ENCODE measurements at regions not wholly inside any gene's neighbourhood (a gene's known extent, or its start where the extent isn't known, plus 50 kb on each side); places are given as distances from the start of the nearest gene placed in this dataset.

GRCh38 chr6:14824484-14825275, 421.2 kb upstream of the JARID2 start:
- Histone ChIP-seq H3K4me1 (ENCODE audit: control insufficient read depth in 1 of 2, insufficient read depth in 2 of 2, low read length in 2 of 2) (peaks cover 24 to 26% of the 10 kb centered on the region in 2 donors), H3K9me3 (ENCODE audit: control insufficient read depth in 1 of 2, low read length in 2 of 2) (no peaks in the 10 kb centered on the region), H3K4me3 (ENCODE audit: low read depth in 1 of 2, low read length in 2 of 2) (no peak overlapping the region), H3K36me3 (ENCODE audit: control insufficient read depth in 1 of 2, insufficient read depth in 2 of 2, low read length in 2 of 2) (no peaks in the 10 kb centered on the region), H3K9ac (ENCODE audit: low read depth in 1 of 2, low read length in 2 of 2) (no peak overlapping the region), H3K27me3 (ENCODE audit: control insufficient read depth in 1 of 2, insufficient read depth in 2 of 2, low read length in 2 of 2) (no peaks in the 10 kb centered on the region), H3K27ac (ENCODE audit: low read depth, low read length) (no peak overlapping the region)

GRCh38 chr6:14826456-14826855, 419.4 kb upstream of the JARID2 start:
- Histone ChIP-seq H3K4me1 (ENCODE audit: control insufficient read depth in 1 of 2, insufficient read depth in 2 of 2, low read length in 2 of 2) (peaks cover 19 to 23% of the 10 kb centered on the region in 2 donors), H3K27me3 (ENCODE audit: control insufficient read depth in 1 of 2, insufficient read depth in 2 of 2, low read length in 2 of 2) (no peaks in the 10 kb centered on the region), H3K36me3 (ENCODE audit: control insufficient read depth in 1 of 2, insufficient read depth in 2 of 2, low read length in 2 of 2) (no peaks in the 10 kb centered on the region), H3K27ac (ENCODE audit: low read depth, low read length) (no peak overlapping the region), H3K9me3 (ENCODE audit: control insufficient read depth in 1 of 2, low read length in 2 of 2) (no peaks in the 10 kb centered on the region), H3K4me3 (ENCODE audit: low read depth in 1 of 2, low read length in 2 of 2) (peak overlapping the region in 1 of 2 donors; percentile 30), H3K9ac (ENCODE audit: low read depth in 1 of 2, low read length in 2 of 2) (no peak overlapping the region)

- Histone ChIP-seq H3K4me1 (ENCODE audit: control insufficient read depth in 1 of 2, insufficient read depth in 2 of 2, low read length in 2 of 2) (peaks cover 19 to 23% of the 10 kb centered on the region in 2 donors), H3K4me3 (ENCODE audit: low read depth in 1 of 2, low read length in 2 of 2) (no peak overlapping the region), H3K9ac (ENCODE audit: low read depth in 1 of 2, low read length in 2 of 2) (no peak overlapping the region), H3K27ac (ENCODE audit: low read depth, low read length) (no peak overlapping the region), H3K9me3 (ENCODE audit: control insufficient read depth in 1 of 2, low read length in 2 of 2) (no peaks in the 10 kb centered on the region), H3K27me3 (ENCODE audit: control insufficient read depth in 1 of 2, insufficient read depth in 2 of 2, low read length in 2 of 2) (no peaks in the 10 kb centered on the region), H3K36me3 (ENCODE audit: control insufficient read depth in 1 of 2, insufficient read depth in 2 of 2, low read length in 2 of 2) (no peaks in the 10 kb centered on the region)
Observed at GRCh38 chr6:14827354-14827753, 418.5 kb upstream of the JARID2 start.

- Histone ChIP-seq H3K27ac (ENCODE audit: low read depth, low read length) (no peak overlapping the region), H3K36me3 (ENCODE audit: control insufficient read depth in 1 of 2, insufficient read depth in 2 of 2, low read length in 2 of 2) (no peaks in the 10 kb centered on the region), H3K9ac (ENCODE audit: low read depth in 1 of 2, low read length in 2 of 2) (no peak overlapping the region), H3K4me3 (ENCODE audit: low read depth in 1 of 2, low read length in 2 of 2) (no peak overlapping the region), H3K4me1 (ENCODE audit: control insufficient read depth in 1 of 2, insufficient read depth in 2 of 2, low read length in 2 of 2) (peaks cover 19 to 23% of the 10 kb centered on the region in 2 donors), H3K9me3 (ENCODE audit: control insufficient read depth in 1 of 2, low read length in 2 of 2) (no peaks in the 10 kb centered on the region), H3K27me3 (ENCODE audit: control insufficient read depth in 1 of 2, insufficient read depth in 2 of 2, low read length in 2 of 2) (no peaks in the 10 kb centered on the region)
Observed at GRCh38 chr6:14828201-14828611, 417.7 kb upstream of the JARID2 start.

- H3K4me3 ChIP-seq (ENCODE audit: low read depth in 1 of 2, low read length in 2 of 2): no peak overlapping the region
- H3K9me3 ChIP-seq (ENCODE audit: control insufficient read depth in 1 of 2, low read length in 2 of 2): no peaks in the 10 kb centered on the region
- no peaks in the 10 kb centered on the region for H3K27me3 ChIP-seq (ENCODE audit: control insufficient read depth in 1 of 2, insufficient read depth in 2 of 2, low read length in 2 of 2)
- peaks cover 11 to 14% of the 10 kb centered on the region in 2 donors for H3K4me1 ChIP-seq (ENCODE audit: control insufficient read depth in 1 of 2, insufficient read depth in 2 of 2, low read length in 2 of 2)
- no peak overlapping the region for H3K9ac ChIP-seq (ENCODE audit: low read depth in 1 of 2, low read length in 2 of 2)
- no peak overlapping the region for H3K27ac ChIP-seq (ENCODE audit: low read depth, low read length)
- H3K36me3 ChIP-seq (ENCODE audit: control insufficient read depth in 1 of 2, insufficient read depth in 2 of 2, low read length in 2 of 2): no peaks in the 10 kb centered on the region
Observed at GRCh38 chr6:14831070-14831469, 414.8 kb upstream of the JARID2 start.

- no peaks in the 10 kb centered on the region for H3K27me3 ChIP-seq (ENCODE audit: control insufficient read depth in 1 of 2, insufficient read depth in 2 of 2, low read length in 2 of 2)
- H3K9me3 ChIP-seq (ENCODE audit: control insufficient read depth in 1 of 2, low read length in 2 of 2): no peaks in the 10 kb centered on the region
- peaks cover 3 to 6% of the 10 kb centered on the region in 2 donors for H3K4me1 ChIP-seq (ENCODE audit: control insufficient read depth in 1 of 2, insufficient read depth in 2 of 2, low read length in 2 of 2)
- no peak overlapping the region for H3K9ac ChIP-seq (ENCODE audit: low read depth in 1 of 2, low read length in 2 of 2)
- no peaks in the 10 kb centered on the region for H3K36me3 ChIP-seq (ENCODE audit: control insufficient read depth in 1 of 2, insufficient read depth in 2 of 2, low read length in 2 of 2)
- H3K4me3 ChIP-seq (ENCODE audit: low read depth in 1 of 2, low read length in 2 of 2): no peak overlapping the region
- no peak overlapping the region for H3K27ac ChIP-seq (ENCODE audit: low read depth, low read length)
Observed at GRCh38 chr6:14831937-14832336, 413.9 kb upstream of the JARID2 start.

- H3K4me3 ChIP-seq (ENCODE audit: low read depth in 1 of 2, low read length in 2 of 2): no peak overlapping the region
- peaks cover 0 to 3% of the 10 kb centered on the region in 2 donors for H3K4me1 ChIP-seq (ENCODE audit: control insufficient read depth in 1 of 2, insufficient read depth in 2 of 2, low read length in 2 of 2)
- H3K36me3 ChIP-seq (ENCODE audit: control insufficient read depth in 1 of 2, insufficient read depth in 2 of 2, low read length in 2 of 2): no peaks in the 10 kb centered on the region
- no peak overlapping the region for H3K9ac ChIP-seq (ENCODE audit: low read depth in 1 of 2, low read length in 2 of 2)
- H3K9me3 ChIP-seq (ENCODE audit: control insufficient read depth in 1 of 2, low read length in 2 of 2): no peaks in the 10 kb centered on the region
- H3K27me3 ChIP-seq (ENCODE audit: control insufficient read depth in 1 of 2, insufficient read depth in 2 of 2, low read length in 2 of 2): no peaks in the 10 kb centered on the region
- no peak overlapping the region for H3K27ac ChIP-seq (ENCODE audit: low read depth, low read length)
Observed at GRCh38 chr6:14832427-14832826, 413.4 kb upstream of the JARID2 start.

GRCh38 chr6:14834851-14835530, 410.9 kb upstream of the JARID2 start:
- H3K4me3 ChIP-seq (ENCODE audit: low read depth in 1 of 2, low read length in 2 of 2): no peak overlapping the region

GRCh38 chr6:14837435-14837834, 408.4 kb upstream of the JARID2 start:
- no peak overlapping the region for H3K4me3 ChIP-seq (ENCODE audit: low read depth in 1 of 2, low read length in 2 of 2)
- no peak overlapping the region for H3K9ac ChIP-seq (ENCODE audit: low read depth in 1 of 2, low read length in 2 of 2)
- no peaks in the 10 kb centered on the region for H3K27me3 ChIP-seq (ENCODE audit: control insufficient read depth in 1 of 2, insufficient read depth in 2 of 2, low read length in 2 of 2)
- no peaks in the 10 kb centered on the region for H3K36me3 ChIP-seq (ENCODE audit: control insufficient read depth in 1 of 2, insufficient read depth in 2 of 2, low read length in 2 of 2)
- no peaks in the 10 kb centered on the region for H3K9me3 ChIP-seq (ENCODE audit: control insufficient read depth in 1 of 2, low read length in 2 of 2)
- H3K4me1 ChIP-seq (ENCODE audit: control insufficient read depth in 1 of 2, insufficient read depth in 2 of 2, low read length in 2 of 2): no peaks in the 10 kb centered on the region
- H3K27ac ChIP-seq (ENCODE audit: low read depth, low read length): no peak overlapping the region

More at GRCh38 chr6:14834851-14835530, 410.9 kb upstream of the JARID2 start:
- Histone ChIP-seq H3K27me3 (ENCODE audit: control insufficient read depth in 1 of 2, insufficient read depth in 2 of 2, low read length in 2 of 2) (no peaks in the 10 kb centered on the region), H3K27ac (ENCODE audit: low read depth, low read length) (no peak overlapping the region), H3K36me3 (ENCODE audit: control insufficient read depth in 1 of 2, insufficient read depth in 2 of 2, low read length in 2 of 2) (no peaks in the 10 kb centered on the region), H3K4me1 (ENCODE audit: control insufficient read depth in 1 of 2, insufficient read depth in 2 of 2, low read length in 2 of 2) (no peaks in the 10 kb centered on the region), H3K9me3 (ENCODE audit: control insufficient read depth in 1 of 2, low read length in 2 of 2) (no peaks in the 10 kb centered on the region), H3K9ac (ENCODE audit: low read depth in 1 of 2, low read length in 2 of 2) (no peak overlapping the region)

- H3K27me3 ChIP-seq (ENCODE audit: control insufficient read depth in 1 of 2, insufficient read depth in 2 of 2, low read length in 2 of 2): no peaks in the 10 kb centered on the region
- H3K4me1 ChIP-seq (ENCODE audit: control insufficient read depth in 1 of 2, insufficient read depth in 2 of 2, low read length in 2 of 2): no peaks in the 10 kb centered on the region
- no peak overlapping the region for H3K4me3 ChIP-seq (ENCODE audit: low read depth in 1 of 2, low read length in 2 of 2)
- no peak overlapping the region for H3K9ac ChIP-seq (ENCODE audit: low read depth in 1 of 2, low read length in 2 of 2)
- no peaks in the 10 kb centered on the region for H3K9me3 ChIP-seq (ENCODE audit: control insufficient read depth in 1 of 2, low read length in 2 of 2)
- H3K36me3 ChIP-seq (ENCODE audit: control insufficient read depth in 1 of 2, insufficient read depth in 2 of 2, low read length in 2 of 2): no peaks in the 10 kb centered on the region
- H3K27ac ChIP-seq (ENCODE audit: low read depth, low read length): no peak overlapping the region
Observed at GRCh38 chr6:14838133-14838583, 407.7 kb upstream of the JARID2 start.
